Urinary bladder (tissue), 3 donors: ENCODE measurements at regions not wholly inside any gene's neighbourhood (a gene's known extent, or its start where the extent isn't known, plus 50 kb on each side); places are given as distances from the start of the nearest gene placed in this dataset.
"Not testable (repeated sequence)": the region's sequence is repeated elsewhere in the genome, so short reads cannot be mapped to it uniquely, and the experiment has no call there.

Experiments used
- DNase-seq: peaks from one replicate; pipeline ENCODE4 v3.0.0-alpha.2; 2015; ENCODE audit errors: extremely low spot score
- H3K27ac ChIP-seq: one replicate; pipeline ENCODE4 v1.5.1; 2013; ENCODE audit warnings: low read depth, mild to moderate bottlenecking, moderate library complexity
- H3K36me3 ChIP-seq: one replicate; pipeline ENCODE4 v1.6.1; 2013; ENCODE audit warnings: mild to moderate bottlenecking, moderate library complexity; ENCODE audit not compliant: insufficient read depth
- H3K4me1 ChIP-seq: one replicate; pipeline ENCODE4 v1.6.1; 2013; ENCODE audit warnings: mild to moderate bottlenecking, moderate library complexity; ENCODE audit not compliant: insufficient read depth
- H3K4me3 ChIP-seq: one replicate; pipeline ENCODE4 v1.5.1; 2013; ENCODE audit warnings: low read depth, low read length
- WGBS: extraction: QIAGEN DNeasy Blood & Tissue Kit; methylation state at CpG from one replicate; pipeline ENCODE4 v1.1.7; 2013; 5-methylcytosine and 5-hydroxymethylcytosine counted together
- donor health status: healthy with polysubstance abuse.
- donor health status: healthy.

DNA sequence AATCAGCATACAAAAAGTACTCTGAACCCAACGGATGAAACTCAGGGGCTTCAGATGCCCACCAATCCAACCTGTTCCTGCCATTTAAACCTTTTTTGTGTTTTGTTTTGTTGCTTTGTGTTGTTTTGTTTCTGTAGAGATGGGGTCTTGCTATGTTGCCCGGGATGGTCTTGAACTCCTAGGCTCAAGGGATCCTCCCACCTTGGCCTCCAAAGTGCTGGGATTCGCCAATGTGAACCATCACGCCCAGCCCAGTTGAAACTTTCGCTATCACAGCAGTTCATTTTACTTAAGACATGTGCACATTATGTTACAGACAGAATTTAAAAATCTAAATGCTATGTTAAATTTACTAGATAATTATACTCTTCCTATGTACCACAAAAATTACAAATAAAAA, 101.6 kb downstream of the SKIDA1 start:
- no peaks in the 10 kb centered on the region for H3K4me1 ChIP-seq
- DNase-seq: no peak
- no peaks in the 10 kb centered on the region for H3K36me3 ChIP-seq
- no peak overlapping the region for H3K4me3 ChIP-seq
- 94% methylated on average over 5 of the region's 5 CpGs for WGBS
- no peak overlapping the region for H3K27ac ChIP-seq

DNA sequence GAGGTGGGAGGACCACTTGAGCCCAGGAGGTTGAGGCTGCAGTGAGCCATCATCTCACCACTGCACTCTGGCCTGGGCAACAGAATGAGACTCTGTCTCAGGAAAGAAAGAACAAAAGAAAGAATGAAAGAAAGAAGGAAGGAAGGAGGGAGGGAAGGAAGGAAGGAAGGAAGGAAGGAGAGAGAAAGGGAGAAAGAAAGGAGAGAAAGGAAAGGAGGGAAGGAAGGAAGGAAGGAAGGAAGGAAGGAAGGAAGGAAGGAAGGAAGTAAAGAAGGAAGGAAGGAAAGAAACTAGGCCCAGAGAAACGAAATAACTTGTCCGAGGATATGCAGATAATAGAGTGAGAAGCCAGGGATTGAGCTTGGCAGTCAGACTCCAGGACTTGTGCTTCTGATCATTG, 102.1 kb downstream of the SKIDA1 start:
- WGBS: 73% methylated on average over 2 of the region's 2 CpGs
- H3K4me3 ChIP-seq: no peak overlapping the region
- no peak overlapping the region for H3K27ac ChIP-seq
- H3K4me1 ChIP-seq: no peaks in the 10 kb centered on the region
- no peaks in the 10 kb centered on the region for H3K36me3 ChIP-seq
- DNase-seq: no peak

DNA sequence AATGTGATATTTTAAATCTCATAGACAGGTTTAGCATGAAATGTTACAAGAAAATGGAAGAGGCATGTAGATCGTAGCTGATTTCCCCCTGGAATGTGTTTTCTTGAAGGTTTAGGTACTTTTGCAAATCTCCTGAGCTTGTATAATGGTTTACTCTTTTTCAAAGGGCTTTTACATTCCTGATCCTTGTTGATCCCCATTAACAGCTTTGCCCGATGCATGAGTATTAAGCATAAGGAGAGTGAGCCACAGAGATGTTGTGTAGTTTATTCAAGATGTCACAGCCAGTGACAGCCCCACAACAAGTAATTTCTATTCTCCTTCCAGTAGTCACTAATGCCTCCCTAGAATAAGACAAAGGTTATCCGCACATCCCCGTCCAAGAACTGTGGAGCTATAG, 103.7 kb downstream of the SKIDA1 start:
- Histone ChIP-seq H3K4me3 (no peak overlapping the region), H3K4me1 (no peaks in the 10 kb centered on the region), H3K27ac (no peak overlapping the region), H3K36me3 (no peaks in the 10 kb centered on the region)
- WGBS: 92% methylated on average over 4 of the region's 4 CpGs
- no peak for DNase-seq

DNA sequence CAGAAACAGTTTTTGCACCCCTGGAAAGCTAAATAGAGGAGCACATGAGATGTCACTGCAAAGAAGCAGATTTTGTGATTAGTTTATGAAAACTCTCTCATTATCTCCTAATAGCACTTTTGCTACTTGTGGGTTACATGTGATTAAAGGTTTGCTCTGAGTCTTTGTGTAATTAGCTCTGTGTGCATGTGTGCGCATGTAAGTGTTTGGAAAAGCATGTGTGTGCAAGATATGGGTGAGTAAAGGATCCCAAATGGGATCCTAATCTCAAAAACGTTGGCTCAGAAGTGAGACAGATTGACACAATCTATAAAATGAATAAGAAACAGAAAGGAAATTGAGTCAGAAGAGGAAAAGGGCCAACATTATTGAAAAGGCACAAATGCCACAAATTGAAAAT, 104.5 kb downstream of the SKIDA1 start:
- WGBS: 54% methylated on average over 2 of the region's 2 CpGs
- Histone ChIP-seq H3K36me3 (no peaks in the 10 kb centered on the region), H3K4me1 (no peaks in the 10 kb centered on the region), H3K4me3 (no peak overlapping the region), H3K27ac (no peak overlapping the region)
- DNase-seq: no peak

DNA sequence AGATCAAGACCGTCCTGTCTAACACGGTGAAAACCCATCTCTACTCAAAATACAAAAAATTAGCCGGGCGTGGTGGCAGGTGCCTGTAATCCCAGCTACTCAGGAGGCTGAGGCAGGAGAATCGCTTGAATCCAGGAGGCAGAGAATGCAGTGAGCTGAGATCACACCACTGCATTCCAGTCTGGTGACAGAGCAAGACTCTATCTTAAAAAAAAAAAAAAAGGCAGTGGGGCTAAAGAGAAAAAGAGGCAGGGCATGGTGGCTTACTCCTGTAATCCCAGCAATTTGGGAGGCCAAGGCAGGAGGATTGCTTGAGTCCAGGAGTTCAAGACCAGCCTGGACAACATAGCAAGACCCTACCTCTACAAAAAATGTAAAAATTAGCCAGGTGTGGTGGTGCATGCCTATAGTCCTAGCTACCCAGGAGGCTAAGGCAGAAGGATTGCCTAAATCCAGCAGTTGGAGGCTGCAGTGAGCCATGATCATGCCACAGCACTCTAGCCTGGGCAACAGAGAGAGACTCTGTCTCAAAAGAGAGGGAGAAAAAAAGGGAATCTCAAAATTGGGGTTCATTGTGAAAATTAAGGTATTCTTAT, 106.4 kb downstream of the SKIDA1 start:
- not testable (repeated sequence) for H3K4me3 ChIP-seq, H3K4me1 ChIP-seq, H3K27ac ChIP-seq, DNase-seq, H3K36me3 ChIP-seq
- 93% methylated on average over 5 of the region's 5 CpGs for WGBS

DNA sequence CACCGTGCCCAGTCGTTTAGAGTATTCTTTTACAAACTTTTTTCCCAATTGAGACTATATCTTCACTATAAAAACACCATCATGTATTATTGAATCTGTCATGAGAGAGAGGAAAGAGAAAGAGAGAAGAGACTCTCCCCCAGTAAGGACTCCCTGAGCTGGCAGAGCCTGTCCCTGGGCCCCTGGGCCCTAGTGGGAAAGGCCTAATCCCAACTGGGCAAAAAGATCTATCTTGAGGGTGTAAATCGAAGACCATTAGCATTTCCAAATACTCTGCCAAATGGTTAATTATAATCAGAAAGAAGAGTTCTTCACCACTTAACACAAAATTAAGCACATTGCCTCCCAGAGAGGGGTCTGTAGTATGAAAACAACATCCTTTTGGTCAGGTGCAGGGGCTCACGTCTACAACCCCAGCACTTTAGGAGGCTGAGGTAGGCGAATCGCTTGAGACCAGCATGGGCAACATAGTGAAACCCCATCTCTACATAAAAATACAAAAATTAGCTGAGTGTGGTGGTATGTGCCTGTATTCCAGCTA, 108.2 kb downstream of the SKIDA1 start:
- 85% methylated on average over 6 of the region's 6 CpGs for WGBS
- H3K4me3 ChIP-seq: no peak overlapping the region

DNA sequence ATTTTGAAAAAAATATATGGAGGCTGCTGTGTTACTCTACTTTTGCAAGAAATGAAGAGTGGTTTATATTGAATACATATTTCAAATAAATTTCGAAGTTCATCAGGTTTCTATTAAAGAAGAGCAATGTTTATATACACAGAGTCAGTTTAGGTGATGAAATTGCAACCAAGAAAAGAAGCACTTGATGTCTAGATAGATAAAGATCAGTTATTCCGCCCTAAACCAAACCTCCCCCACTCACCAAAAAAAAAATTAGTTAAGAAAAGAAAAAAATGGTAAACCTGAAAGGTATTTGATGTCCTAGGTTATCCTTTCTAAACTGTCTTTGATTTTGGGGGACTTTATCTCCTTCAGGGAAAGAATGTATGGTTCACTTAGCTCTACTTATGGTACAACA, 111.8 kb downstream of the SKIDA1 start:
- no peak for DNase-seq
- 75% methylated on average over 2 of the region's 2 CpGs for WGBS

More for the DNA sequence above, 108.2 kb downstream of the SKIDA1 start:
- no peak overlapping the region for H3K27ac ChIP-seq
- H3K36me3 ChIP-seq: no peaks in the 10 kb centered on the region
- H3K4me1 ChIP-seq: no peaks in the 10 kb centered on the region
- DNase-seq: no peak

DNA sequence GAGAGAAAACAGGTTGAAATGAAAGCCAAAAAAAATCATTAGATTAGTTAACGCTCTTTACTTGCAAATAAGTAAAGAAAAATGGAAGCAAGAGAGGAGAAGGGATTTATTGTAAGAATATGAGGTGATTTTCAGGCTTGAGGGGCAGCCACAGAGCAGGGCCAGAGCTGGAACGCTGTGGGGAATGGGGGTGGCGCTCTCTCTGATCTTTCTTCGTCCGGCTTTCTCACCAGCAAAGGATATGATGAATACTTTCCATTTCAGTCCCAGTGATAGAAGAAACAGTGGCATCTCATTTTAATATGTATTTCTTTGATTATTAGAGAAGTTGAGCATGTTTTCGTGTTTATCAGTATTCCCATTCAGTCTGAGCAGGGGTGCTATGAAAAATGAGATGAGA, 112.2 kb downstream of the SKIDA1 start:
- H3K36me3 ChIP-seq: no peaks in the 10 kb centered on the region
- no peak for DNase-seq
- no peaks in the 10 kb centered on the region for H3K4me1 ChIP-seq
- H3K4me3 ChIP-seq: no peak overlapping the region
- 85% methylated on average over 6 of the region's 6 CpGs for WGBS
- no peak overlapping the region for H3K27ac ChIP-seq

More for the DNA sequence above, 111.8 kb downstream of the SKIDA1 start:
- Histone ChIP-seq H3K4me1 (no peaks in the 10 kb centered on the region), H3K4me3 (no peak overlapping the region), H3K27ac (no peak overlapping the region), H3K36me3 (no peaks in the 10 kb centered on the region)

DNA sequence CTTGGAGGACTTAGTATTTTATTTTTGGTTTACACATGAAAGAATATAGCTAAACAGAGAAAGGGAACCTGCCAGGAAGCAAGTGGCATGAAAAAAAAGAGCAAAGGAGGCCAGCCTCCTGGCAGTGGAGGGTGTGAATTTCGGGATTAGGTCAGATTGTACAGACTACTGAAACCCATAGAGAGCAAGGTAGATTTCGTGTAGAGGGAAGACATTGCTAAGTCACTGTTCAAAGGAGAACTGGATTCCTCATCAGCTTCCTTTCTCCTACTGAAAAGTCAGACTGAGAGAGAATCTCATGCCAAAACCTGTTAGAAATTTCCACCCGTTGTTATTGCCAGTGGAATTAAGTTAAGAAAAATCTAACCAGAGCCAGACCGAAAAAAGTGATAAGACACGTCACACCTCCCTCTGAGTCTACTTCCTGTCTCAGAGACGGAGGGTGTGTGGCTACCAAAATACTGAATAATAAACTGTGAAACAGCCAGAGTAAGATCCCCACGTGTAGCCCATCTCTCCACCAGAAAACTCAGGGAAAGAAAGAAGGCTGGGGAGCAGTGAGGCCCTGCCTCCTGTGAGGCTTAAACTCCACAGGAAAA, 118.8 kb downstream of the SKIDA1 start:
- H3K4me1 ChIP-seq: no peaks in the 10 kb centered on the region
- WGBS: 52% methylated on average over 7 of the region's 7 CpGs
- H3K27ac ChIP-seq: no peak overlapping the region
- no peak for DNase-seq
- H3K4me3 ChIP-seq: no peak overlapping the region
- H3K36me3 ChIP-seq: no peaks in the 10 kb centered on the region

DNA sequence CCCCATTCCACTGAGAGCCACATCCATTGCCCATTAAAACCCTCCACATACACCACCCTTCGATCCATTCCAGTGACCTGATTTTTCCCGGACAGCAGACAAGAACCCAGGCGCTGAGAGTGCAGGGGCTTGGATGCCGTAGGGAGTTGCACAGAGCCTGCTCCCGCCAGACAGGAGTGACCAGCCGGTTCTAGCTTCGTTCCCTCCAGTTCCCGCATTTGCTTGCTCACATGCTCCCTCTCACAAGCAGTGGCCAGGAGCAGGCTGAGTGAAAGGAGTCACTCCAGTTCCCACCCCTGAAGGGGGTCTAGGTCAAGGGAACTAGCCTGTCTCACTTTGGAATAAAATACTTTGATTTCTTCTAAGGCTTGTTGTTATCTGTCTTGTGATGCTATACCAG, 119.5 kb downstream of the SKIDA1 start:
- Histone ChIP-seq H3K36me3 (no peaks in the 10 kb centered on the region), H3K27ac (no peak overlapping the region), H3K4me3 (no peak overlapping the region), H3K4me1 (no peaks in the 10 kb centered on the region)
- 97% methylated on average over 8 of the region's 8 CpGs for WGBS
- no peak for DNase-seq

DNA sequence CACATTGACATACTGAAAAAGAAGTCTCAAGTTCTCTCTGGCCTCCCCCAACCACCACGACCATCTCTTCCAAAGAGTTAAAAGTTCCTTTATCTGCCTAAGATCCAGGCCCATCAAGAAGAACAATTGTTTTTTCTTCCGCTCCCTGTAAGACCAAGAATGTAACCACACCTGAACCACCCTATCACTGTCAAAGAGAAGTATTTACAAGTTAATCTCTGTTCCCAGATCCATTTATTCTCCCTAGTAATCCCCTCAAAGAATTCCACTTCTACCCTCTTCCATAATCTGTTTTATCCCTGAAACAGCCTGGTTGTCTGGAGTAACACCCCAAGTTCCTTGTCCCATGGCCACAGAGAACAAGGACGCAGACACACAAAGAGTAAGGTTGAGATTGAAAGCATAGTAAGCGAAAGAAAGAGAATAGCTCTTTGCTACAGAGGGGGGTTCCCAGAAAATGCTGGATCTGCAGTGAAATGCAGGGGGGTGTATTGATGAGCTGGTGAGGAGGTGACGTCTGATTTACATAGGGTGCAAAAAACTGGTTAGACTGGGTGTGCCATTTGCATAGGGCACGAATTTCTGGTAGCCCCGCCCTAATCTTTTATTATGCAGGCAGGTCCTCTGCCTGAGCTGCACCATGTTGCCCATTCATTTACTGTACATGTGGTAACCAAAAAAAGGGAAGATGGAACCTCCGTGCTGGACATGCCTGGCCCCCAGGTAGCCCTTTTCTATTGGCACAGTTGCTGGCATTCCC, 122.0 kb downstream of the SKIDA1 start:
- H3K4me1 ChIP-seq: no peaks in the 10 kb centered on the region
- H3K27ac ChIP-seq: no peak overlapping the region
- H3K36me3 ChIP-seq: no peaks in the 10 kb centered on the region
- no peak for DNase-seq
- WGBS: 90% methylated on average over 8 of the region's 8 CpGs
- H3K4me3 ChIP-seq: no peak overlapping the region

DNA sequence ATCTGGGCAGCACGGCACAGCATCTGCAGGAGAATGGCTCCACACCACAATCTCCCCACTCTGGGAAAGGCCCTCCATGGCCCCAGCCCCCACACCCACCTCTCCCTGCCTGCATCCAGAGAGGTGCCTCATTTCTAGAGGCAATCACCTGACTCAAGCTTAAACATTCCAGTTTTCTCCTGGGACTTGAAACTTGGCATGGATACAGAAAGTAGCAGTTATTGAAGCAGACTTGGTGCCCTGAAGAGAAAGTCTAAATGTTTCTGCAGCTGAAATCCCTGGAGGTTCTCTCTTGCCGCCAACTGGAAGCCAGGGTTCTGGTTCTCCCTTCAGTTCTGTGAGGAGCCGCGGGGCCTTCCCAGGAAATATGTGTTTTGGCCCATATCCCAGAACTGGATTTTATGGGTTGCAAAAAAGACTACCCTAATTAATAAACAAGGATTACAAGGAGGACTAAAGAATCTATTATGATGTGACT, 122.8 kb downstream of the SKIDA1 start:
- 44% methylated on average over 4 of the region's 4 CpGs for WGBS
- no peaks in the 10 kb centered on the region for H3K36me3 ChIP-seq
- DNase-seq: no peak
- H3K4me3 ChIP-seq: no peak overlapping the region
- H3K4me1 ChIP-seq: no peaks in the 10 kb centered on the region
- no peak overlapping the region for H3K27ac ChIP-seq

DNA sequence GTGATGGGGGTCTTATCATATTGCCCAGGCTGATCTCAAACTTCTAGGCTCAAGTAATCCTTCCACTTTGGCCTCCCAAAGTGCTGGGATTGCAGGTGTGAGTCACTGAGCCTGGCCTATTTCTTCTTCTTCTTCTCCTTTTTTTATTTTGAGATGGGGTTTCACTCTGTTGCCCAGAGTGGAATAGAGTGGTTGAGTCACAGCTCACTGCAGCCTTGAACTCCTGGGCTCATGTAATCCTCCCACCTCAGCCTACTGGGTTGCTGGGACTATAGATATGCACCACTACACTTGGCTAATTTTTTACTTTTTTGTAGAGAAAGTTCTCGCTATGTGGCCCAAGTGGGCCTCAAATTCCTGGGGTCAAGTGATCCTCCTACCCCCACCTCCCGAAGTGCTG, 124.3 kb downstream of the SKIDA1 start:
- Histone ChIP-seq H3K36me3 (no peaks in the 10 kb centered on the region), H3K27ac (no peak overlapping the region), H3K4me1 (no peaks in the 10 kb centered on the region), H3K4me3 (no peak overlapping the region)
- no peak for DNase-seq
- WGBS: 94% methylated on average over 2 of the region's 2 CpGs
